DOHH2 (cell line): ENCODE measurements at regions not wholly inside any gene's neighbourhood (a gene's known extent, or its start where the extent isn't known, plus 50 kb on each side); places are given as distances from the start of the nearest gene placed in this dataset.

Experiments used
- H3F3A ChIP-seq: fragments of 200-600 bp; sonication (generic), shearing (Covaris generic); 2 replicates; pipeline ENCODE4 v1.6.0; 2016; ENCODE audit warnings: antibody characterized with exemption, mild to moderate bottlenecking; ENCODE audit not compliant: control insufficient read depth, insufficient read depth
- H3K27ac ChIP-seq: fragments of 200-600 bp; sonication (generic); 2 replicates; pipeline ENCODE4 v1.5.1; 2014; ENCODE audit warnings: low read depth, mild to moderate bottlenecking, low read length, moderate library complexity
- H3K27me3 ChIP-seq: fragments of 200-600 bp; sonication (generic); 2 replicates; pipeline ENCODE4 v1.6.1; 2014; ENCODE audit warnings: mild to moderate bottlenecking, low read length, mixed read lengths; ENCODE audit not compliant: control insufficient read depth
- H3K36me3 ChIP-seq: fragments of 200-600 bp; sonication (generic); 2 replicates; pipeline ENCODE4 v1.6.1; 2014; ENCODE audit warnings: mild to moderate bottlenecking, low read length, moderate library complexity, mixed read lengths; ENCODE audit not compliant: control insufficient read depth
- H3K4me1 ChIP-seq: fragments of 200-600 bp; sonication (generic); 2 replicates; pipeline ENCODE4 v1.6.1; 2014; ENCODE audit warnings: mild to moderate bottlenecking, low read length, mixed read lengths; ENCODE audit not compliant: control insufficient read depth
- H3K4me2 ChIP-seq: fragments of 200-600 bp; sonication (generic); 2 replicates; pipeline ENCODE4 v1.6.0; 2014; ENCODE audit warnings: mild to moderate bottlenecking, low read length, moderate library complexity
- H3K4me3 ChIP-seq: fragments of 200-600 bp; sonication (generic); 2 replicates; pipeline ENCODE4 v1.5.1; 2014; ENCODE audit warnings: mild to moderate bottlenecking, low read length, mixed read lengths
- H3K79me2 ChIP-seq: fragments of 200-600 bp; sonication (generic); 2 replicates; pipeline ENCODE4 v1.6.1; 2014; ENCODE audit warnings: mild to moderate bottlenecking, low read length, mixed read lengths; ENCODE audit not compliant: control insufficient read depth
- H3K9me2 ChIP-seq: fragments of 200-600 bp; sonication (generic); replicated peaks from 2 replicates; pipeline ENCODE4 v1.6.1; 2014; ENCODE audit warnings: mild to moderate bottlenecking, low read length, mixed read lengths; ENCODE audit not compliant: control insufficient read depth
- H3K9me3 ChIP-seq: fragments of 200-600 bp; sonication (generic); 2 replicates; pipeline ENCODE4 v1.6.1; 2014; ENCODE audit warnings: antibody characterized with exemption, low read length, mixed read lengths; ENCODE audit not compliant: control insufficient read depth, insufficient read depth
- H4K20me1 ChIP-seq: fragments of 200-600 bp; sonication (generic); 2 replicates; pipeline ENCODE4 v1.6.0; 2014; ENCODE audit warnings: low read depth, mild to moderate bottlenecking, antibody characterized with exemption, low read length, moderate library complexity; ENCODE audit not compliant: control insufficient read depth, insufficient read depth
- EZH2phosphoT487 ChIP-seq: fragments of 200-600 bp; sonication (generic); IDR thresholded peaks from 2 replicates; pipeline ENCODE4 v1.6.1; 2017; ENCODE audit warnings: borderline replicate concordance, mild to moderate bottlenecking, antibody characterized with exemption, low read length, moderate library complexity, mixed read lengths
- TF ChIP-seq, protein P1 (sequence below): fragments of 200-600 bp; sonication (generic); IDR thresholded peaks from one replicate; pipeline ENCODE4 v1.5.1; 2014; ENCODE audit warnings: antibody characterized with exemption, mild to moderate bottlenecking, low read depth, low read length; ENCODE audit not compliant: poor library complexity, severe bottlenecking

DNA sequence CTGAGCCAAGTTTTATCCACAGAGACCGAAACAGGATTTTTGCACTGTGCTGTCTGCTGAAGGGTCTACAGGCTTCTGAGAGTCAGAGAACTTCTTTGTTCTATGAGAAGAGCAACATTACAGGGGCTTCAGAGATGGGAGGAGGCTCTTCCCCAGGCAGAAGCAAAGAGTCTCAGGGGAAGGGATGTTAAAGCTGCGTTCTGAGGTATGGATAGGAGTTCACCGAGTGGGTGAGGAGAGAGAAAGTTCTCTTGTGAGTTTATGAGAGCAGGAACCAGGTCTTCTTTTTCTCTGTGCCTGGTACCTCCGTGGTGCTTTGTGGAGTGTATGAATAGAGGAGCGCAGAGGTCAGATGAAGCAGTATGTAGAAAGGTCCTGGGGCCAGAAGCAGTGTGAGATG lies 155.1 kb downstream of the PDGFRA start:
- H3F3A ChIP-seq, result no peaks in the 10 kb centered on the region
- no peaks in the 10 kb centered on the region for H3K9me3 ChIP-seq
- H4K20me1 ChIP-seq, result no peaks in the 10 kb centered on the region
- no peak overlapping the region for H3K4me3 ChIP-seq
- TF ChIP-seq, protein P1, sequence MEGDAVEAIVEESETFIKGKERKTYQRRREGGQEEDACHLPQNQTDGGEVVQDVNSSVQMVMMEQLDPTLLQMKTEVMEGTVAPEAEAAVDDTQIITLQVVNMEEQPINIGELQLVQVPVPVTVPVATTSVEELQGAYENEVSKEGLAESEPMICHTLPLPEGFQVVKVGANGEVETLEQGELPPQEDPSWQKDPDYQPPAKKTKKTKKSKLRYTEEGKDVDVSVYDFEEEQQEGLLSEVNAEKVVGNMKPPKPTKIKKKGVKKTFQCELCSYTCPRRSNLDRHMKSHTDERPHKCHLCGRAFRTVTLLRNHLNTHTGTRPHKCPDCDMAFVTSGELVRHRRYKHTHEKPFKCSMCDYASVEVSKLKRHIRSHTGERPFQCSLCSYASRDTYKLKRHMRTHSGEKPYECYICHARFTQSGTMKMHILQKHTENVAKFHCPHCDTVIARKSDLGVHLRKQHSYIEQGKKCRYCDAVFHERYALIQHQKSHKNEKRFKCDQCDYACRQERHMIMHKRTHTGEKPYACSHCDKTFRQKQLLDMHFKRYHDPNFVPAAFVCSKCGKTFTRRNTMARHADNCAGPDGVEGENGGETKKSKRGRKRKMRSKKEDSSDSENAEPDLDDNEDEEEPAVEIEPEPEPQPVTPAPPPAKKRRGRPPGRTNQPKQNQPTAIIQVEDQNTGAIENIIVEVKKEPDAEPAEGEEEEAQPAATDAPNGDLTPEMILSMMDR, result no peak
- TF ChIP-seq EZH2phosphoT487, result no peak
- H3K4me1 ChIP-seq, result no peaks in the 10 kb centered on the region
- H3K79me2 ChIP-seq, result no peaks in the 10 kb centered on the region
- no peak overlapping the region for H3K4me2 ChIP-seq
- no peaks in the 10 kb centered on the region for H3K36me3 ChIP-seq
- no peak overlapping the region for H3K27ac ChIP-seq
- no peaks in the 10 kb centered on the region for H3K27me3 ChIP-seq
- no peaks in the 10 kb centered on the region for H3K9me2 ChIP-seq

DNA sequence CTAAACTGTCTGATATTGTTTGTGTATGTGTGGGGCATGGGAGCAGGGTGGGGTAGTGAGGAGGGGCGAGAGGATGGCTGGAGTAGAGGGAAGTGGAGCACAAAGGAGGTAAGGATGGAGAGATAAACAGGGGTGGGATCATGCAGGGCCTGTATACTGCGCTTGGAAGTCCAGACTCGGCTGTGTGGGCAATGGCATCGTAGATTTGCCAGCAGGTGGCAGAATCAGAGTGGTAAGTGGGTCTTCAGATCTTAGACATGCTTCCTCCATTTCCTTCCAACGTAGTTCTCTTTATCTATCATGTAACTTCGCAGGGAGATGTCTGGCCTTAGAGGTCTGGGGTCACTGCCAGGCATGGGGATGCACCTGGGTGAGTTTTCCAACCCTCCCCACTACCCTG lies 155.5 kb downstream of the PDGFRA start:
- Histone ChIP-seq H3K9me3 (no peaks in the 10 kb centered on the region), H3K4me2 (no peak overlapping the region), H3K27me3 (no peaks in the 10 kb centered on the region), H3K4me3 (no peak overlapping the region), H3K9me2 (no peaks in the 10 kb centered on the region), H3K79me2 (no peaks in the 10 kb centered on the region), H3K4me1 (no peaks in the 10 kb centered on the region), H3K36me3 (no peaks in the 10 kb centered on the region), H3F3A (no peaks in the 10 kb centered on the region), H3K27ac (no peak overlapping the region), H4K20me1 (no peaks in the 10 kb centered on the region)
- TF ChIP-seq, protein P1, result peak; percentile 25
- TF ChIP-seq EZH2phosphoT487, result no peak

DNA sequence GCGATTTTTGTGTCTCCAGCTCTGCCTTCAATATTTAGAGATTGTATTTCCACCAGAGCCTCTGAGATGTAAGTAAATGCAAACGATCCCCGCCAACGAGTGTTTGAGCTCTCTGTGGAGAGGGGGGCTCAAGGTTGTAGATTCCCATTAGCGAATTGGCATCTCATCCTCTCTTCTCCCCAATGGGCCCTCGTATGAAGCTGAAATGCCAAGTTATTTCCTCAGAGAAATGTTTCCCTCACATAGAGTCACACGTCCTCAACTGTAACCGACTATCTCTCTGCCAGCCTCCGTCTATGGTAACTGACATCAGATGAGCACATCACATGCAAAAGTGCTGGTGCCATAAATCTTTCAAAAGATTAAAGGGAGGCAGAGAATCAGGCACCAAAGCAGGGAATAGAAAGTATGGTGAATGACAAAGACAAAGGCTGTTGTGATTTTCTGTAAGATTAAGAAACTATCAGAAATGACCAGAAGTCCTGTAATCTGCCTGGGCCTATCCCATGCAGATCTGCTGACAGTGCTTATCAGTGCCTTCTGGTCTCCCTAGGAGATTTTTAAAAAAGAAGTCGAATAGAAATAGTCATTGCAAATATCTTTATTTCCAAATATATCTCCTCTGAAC lies 157.1 kb downstream of the PDGFRA start:
- H4K20me1 ChIP-seq, result no peaks in the 10 kb centered on the region
- no peaks in the 10 kb centered on the region for H3F3A ChIP-seq
- no peaks in the 10 kb centered on the region for H3K27me3 ChIP-seq
- H3K79me2 ChIP-seq, result no peaks in the 10 kb centered on the region
- H3K36me3 ChIP-seq, result no peaks in the 10 kb centered on the region
- TF ChIP-seq, protein P1, result no peak
- no peak for TF ChIP-seq EZH2phosphoT487
- no peaks in the 10 kb centered on the region for H3K9me3 ChIP-seq
- H3K9me2 ChIP-seq, result no peaks in the 10 kb centered on the region
- no peaks in the 10 kb centered on the region for H3K4me1 ChIP-seq
- H3K4me3 ChIP-seq, result no peak overlapping the region
- H3K27ac ChIP-seq, result no peak overlapping the region
- H3K4me2 ChIP-seq, result no peak overlapping the region

DNA sequence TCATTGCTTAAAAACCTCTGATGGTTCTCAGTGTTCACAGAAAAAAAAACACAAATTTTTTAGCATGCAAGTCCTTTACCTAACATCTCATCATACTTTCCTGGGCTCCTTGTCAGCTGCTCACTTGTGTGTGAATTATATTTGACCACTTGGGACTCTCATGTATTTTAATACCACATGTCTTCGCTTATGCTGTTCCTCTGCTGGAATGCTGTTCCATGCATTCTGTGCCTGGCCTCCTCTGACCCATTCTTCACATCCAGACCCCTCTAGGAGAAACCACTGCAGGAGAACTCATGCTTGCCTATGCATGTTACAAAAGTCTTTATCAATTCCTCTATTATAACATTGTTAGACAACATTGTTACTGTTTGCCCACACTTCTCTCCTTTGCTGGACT lies 157.6 kb downstream of the PDGFRA start:
- Histone ChIP-seq H3K79me2 (no peaks in the 10 kb centered on the region), H3K4me3 (no peak overlapping the region), H3K4me1 (no peaks in the 10 kb centered on the region)

More for the DNA sequence above, 157.6 kb downstream of the PDGFRA start:
- TF ChIP-seq EZH2phosphoT487, result no peak
- TF ChIP-seq, protein P1, result no peak
- Histone ChIP-seq H3K9me2 (no peaks in the 10 kb centered on the region), H3K27me3 (no peaks in the 10 kb centered on the region), H4K20me1 (no peaks in the 10 kb centered on the region), H3K27ac (no peak overlapping the region), H3K9me3 (no peaks in the 10 kb centered on the region), H3F3A (no peaks in the 10 kb centered on the region), H3K36me3 (no peaks in the 10 kb centered on the region), H3K4me2 (no peak overlapping the region)
